HG03097 (cell line): ENCODE measurements at regions not wholly inside any gene's neighbourhood (a gene's known extent, or its start where the extent isn't known, plus 50 kb on each side); places are given as distances from the start of the nearest gene placed in this dataset.
A peak's percentile ranks its signal among the peaks of the same experiment; 100 is the strongest.

ENCODE experiments used
- ATAC-seq: cut with Tn5 transposase; IDR thresholded peaks from one replicate; pipeline ENCODE4 v1.9.1; 2021; ENCODE audit not compliant: unreplicated experiment, low FRiP score

DNA sequence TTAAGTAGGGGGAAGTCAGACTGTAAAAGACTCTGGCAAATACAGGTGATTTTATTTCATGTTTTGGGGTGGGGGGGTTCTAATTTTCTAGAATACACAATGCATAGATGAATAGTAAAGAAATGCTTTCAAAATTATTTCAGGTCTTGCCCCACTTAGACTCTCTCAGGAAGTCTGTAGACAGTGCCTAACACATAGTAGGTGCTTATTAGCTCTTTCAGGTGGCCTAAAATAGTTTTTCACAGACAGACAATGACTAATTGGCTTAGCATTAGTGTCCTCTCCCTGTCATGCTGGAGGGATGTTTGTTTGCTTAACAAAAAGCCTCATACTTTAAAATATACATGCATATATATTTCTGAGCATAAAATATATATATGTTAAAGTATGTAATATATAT, 366.0 kb downstream of the SOX9 start:
- no peak for ATAC-seq

DNA sequence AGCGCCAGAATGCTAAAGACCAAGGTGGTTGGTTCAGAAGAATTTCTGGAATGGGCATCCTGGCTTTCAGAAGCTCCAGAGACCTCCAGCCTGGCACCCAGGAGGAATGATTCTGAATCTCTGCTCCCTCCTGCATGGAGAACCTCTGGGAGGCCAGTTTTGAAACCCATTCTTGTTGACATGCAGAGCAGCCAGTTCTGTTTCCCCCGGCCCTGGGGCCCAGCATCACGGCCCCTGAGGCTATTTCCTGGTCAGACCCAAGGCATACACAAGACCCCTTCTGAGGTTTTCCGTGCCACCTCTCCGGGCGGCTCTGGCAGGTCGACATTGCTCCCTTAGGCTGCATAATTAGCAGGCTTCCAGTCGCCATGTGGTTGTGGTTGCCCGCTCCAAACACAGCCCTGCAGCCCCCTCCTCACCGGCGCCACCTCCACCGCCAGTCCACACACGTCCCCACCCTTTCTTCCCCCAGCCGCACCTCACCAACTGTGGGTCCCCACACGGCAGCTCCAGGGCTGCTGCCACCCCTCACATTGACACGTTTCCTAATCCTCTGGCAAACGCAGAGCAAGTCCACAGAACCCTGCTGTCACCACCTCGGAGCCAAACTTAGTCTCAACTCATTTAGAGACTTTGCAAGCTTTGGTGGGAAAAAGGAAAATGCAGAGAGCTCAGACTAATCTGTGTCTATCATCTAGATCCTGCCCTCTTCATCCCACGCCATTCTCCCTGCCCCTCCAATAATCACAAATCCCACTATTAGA, 367.1 kb downstream of the SOX9 start:
- no peak for ATAC-seq

DNA sequence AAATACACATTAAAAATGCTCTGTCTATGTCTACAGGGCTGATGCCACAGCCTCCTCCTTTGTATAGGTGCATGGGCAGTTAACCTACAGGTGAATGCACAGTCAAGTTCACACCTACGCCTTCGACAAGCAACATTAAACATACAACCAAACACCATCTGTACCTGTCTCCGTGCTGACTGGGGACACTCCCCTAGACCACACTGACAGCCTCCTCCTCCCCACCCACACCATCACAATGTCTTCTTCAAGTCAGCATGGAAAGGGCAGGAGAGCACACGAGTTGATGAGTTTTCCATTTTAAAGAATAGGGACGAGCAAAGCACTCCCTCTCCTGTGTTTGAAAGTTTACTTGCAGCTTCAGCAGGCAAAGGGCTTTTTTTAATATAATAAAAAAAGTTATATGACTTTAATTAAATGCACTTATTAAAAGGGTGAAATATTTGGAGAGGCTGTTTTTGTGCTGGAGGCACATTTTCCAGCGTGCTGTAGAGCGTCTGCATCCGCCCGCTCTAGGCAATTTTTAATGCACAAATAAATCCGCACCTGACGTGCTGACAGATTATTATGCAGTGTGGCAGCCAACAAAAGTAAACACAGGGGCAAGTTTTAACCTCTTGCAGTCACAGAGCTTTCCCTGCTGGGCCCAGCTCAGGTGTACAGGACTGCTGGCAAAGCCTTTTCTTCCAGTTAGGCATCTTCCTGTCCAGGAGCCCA, 367.9 kb downstream of the SOX9 start:
- no peak for ATAC-seq

DNA sequence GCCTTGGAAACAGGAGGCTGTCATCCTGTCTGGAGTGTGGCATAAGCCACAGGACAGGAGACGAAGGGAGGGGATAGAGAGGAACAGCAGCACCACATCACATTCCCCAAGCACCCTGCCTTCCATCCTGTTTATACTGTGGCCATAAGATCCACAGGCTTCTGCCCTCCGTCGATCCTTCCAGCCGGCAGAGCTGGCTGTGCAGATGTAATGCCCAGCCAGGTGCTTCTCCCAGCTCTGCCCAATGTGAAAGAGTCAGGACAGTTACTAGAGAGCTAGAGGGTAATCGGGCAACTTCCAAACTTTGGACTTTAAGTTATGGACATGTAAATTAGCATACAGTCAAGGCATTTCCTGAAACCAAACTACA, 368.4 kb downstream of the SOX9 start:
- no peak for ATAC-seq

DNA sequence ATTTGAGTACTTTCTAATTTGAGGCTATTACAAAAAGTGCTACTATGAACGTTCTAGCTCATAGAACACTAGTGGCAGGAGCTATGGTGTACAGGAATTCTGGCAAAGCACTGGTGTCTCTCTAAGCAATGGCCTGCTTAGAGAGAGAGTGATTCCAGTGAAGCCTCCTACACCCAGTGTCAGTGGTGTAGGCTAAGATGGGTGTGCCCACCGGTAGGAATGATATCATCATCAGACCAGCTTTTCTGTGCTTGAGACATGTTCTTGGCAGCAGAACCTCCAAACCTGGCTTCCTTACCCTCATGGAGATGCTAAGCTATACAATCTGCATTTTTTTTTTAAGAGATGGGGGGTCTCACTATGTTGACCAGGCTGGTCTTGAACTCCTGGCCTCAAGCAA, 370.3 kb downstream of the SOX9 start:
- no peak for ATAC-seq

DNA sequence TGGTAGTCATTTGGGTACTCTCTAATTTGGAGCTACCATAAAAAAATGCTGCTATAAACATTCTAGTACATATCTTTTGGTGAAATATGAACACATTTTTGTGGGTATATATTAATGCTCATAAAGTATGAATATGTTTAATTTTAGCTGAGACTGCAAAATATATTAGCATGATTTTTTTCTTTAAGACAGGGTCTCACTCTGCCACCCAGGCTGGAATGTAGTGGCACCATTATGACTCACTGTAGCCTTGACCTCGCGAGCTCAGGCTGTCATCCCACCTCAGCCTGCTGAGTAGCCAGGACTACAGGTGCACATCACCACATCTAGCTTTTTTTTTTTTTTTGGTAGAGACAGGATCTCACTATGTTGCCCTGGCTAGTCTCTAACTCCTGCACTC, 371.7 kb downstream of the SOX9 start:
- ATAC-seq = no peak

DNA sequence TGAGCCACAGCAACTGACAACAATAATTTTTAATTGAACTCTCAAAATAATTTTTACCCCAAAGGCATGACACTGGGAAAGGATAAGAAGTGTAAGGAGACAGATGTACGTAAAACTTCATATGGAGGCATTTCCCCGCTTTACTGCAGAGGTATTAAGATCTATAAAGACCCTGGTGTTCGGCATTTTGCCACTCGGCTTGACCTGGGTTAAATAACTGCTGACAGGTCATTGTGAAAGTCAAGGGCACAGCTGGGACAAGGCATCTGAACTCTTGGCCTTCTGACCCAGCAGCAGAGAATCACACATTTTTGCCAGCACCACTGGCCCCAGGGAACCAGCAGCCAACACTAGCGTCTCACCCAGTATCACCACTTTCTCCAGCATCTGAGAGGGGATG, 372.1 kb downstream of the SOX9 start:
- ATAC-seq = no peak

DNA sequence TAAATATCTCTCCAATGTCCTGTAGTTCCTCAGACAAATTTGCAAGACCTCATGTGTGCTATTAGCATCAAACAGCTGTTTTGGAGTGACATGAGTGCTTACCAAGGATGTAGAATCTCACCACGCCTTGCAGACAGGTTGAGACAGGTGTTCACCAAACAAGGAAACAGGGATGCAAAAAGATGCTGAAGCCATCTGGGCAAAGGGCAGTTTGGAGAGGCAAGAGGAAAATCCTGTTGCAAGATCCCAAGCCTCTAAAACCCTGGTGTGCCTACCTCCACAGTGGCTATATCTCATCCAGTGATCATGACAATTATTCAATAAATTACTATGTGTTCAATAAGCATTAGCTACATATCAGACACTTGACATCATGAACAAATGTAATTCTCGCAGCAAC, 373.7 kb downstream of the SOX9 start:
- no peak for ATAC-seq

DNA sequence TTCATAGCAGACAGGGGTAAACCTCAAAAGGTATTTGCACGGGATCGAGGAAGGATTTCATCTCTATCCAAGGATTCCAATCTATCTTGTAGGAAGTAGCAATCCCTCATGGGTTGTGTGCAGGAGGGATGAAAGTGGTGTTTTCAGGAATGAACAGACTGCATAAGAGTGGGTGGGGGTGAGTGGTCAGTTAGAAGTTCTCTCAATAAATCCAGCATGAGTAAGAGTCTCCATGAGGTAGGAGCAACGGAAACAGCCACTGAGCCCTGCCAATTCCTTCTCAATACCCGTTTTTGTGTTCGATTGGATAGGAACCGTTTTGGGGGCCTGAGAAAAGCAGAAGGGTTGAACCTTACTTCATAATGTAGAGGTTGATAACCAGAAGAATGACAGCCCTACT, 375.6 kb downstream of the SOX9 start:
- no peak for ATAC-seq

DNA sequence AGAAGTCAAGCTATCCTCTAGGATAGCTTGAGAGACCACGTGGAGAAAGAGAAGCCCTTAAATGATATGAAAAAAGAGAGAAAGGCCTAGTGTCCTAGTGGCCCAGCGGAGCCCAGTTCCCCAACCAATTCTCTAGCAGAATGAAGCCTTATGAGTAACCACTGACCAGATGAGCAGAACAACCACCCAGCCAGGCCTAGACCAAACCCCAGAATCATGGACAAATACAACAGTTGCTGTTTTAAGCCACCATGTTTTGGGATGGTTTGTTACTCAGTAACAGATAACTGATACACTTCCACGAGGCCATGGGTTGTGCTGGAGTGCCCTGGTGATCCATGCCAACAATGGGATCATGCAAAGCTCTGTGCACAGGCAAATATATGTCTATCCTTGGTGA, 377.1 kb downstream of the SOX9 start:
- no peak for ATAC-seq

DNA sequence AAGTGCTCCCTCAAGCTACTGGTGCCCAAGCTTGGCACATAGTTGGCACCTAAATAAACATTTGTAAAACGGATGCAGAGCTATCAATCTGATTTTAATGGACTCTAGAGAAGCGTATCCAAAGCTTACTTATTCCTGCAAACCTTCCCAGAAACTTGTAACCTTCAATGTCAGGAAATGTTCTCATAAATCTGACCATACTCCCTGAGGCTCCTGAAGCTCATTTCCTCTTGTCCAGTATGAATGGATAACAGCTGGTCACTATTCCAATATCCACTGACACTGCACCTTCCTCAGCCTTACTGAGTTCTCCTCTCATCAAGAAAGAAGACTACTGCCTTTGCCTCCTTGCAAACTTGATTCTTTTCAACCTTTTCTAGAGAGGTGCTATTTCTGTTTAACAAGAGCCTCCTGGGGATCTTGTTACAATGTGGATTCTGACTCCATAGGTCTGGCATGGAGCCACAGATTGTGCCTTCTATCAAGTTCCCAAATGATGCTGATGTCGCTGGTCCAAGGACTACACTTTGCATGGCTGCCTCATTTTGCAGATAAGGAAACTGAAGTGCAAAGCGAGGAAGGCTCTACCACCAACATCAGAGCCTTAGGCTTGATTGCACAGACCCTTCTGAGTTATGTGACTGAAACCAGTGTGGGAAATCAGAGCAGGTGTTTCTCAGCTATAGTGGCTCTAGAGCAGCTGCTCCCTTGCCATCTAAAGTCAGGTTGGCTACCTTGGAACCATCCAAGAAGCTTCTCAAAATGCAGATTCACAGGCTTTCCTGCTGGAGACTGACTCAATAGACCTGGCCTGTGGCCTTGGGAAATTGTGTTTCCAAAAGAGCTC, 377.8 kb downstream of the SOX9 start:
- no peak for ATAC-seq

DNA sequence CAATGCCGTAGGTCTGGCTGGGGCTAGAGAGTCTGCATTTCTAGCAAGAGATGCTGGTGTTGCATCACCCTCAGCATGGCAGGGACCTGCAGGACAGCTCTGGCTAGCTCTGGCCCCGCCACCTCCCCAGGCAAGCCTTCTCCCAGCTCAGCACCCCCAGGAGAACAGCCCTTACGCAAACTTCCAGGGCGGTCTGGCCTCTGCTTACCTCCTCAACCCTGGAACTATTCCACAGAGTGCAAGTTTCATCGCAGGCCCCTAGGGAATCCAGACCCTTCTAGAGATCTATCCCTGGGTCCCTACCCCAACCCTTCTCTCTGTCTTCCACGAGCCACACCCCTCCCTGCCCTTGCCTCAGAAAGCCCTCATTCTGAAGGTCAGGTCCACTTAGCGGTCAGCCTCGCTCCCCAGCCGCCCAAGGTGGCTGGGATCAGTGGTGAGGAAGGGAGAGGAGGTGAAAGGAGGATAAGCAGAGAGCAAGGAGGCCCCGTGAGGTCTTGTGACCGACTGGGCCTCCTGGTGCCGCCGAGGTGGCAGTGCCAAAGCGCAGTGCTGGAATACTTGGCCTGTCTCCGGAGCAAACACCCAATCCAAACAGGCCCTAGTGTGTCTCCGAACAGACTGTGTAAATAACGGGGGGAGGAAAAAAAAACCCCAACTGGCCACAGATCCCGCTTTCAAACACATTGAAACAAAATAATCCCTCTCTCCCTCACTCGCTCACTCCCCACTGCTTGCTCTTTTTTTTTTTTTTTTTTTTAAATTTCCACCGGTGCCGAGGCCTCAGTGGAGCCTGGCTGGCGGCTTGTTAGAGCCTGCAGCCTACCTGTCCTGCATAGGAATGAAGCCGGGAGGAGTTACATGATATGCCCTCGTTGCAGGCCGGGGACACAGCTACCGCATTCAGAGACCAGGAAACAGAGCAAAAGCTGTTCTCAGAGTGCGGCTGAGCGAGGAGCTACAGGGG, 380.9 kb downstream of the SOX9 start:
- no peak for ATAC-seq

DNA sequence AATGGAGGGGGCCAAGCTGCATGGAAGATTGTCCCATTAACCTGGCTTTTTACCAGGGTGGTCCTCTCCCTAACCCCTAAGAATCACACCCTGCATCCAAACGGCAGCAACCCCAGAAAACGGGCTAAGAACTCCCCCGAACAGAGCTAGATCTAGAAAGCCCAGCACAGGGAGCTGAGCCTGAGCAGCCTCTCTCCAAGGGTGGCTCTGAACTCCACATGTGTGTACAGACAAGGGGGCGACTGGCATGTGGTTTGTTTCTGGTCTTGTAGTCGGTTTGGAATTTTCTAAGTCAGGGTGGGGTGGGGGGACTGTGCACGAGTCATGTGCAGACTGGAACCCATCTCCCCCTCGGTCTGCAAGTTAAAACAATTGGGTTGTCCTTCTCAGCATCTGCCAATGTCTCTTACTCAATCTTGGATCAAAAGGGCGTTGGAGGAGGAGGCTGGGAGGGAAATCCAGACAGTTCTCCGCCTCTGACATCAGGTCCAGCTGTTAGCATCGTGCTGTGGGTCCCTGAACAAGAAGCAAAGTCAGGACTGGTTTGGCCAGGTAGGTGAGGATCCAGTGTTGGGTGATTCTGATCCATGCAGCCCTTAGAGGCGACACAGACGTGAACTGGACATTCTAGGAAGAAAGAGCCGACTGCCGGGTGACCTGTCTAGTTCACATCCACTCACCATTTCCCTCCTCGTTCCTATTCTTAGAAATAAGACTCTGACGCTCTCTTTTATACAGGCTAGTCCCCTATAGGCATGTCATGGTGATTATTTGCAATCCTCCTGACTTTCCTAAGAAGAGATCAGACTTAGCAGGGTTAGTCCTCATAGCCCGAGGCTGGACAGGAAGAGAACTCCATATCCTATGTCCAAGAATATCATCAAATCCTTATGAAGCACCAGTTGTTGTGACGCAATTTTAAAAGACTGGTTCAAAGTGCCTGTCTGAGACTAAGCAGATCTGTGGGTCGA, 381.8 kb downstream of the SOX9 start:
- ATAC-seq = no peak

DNA sequence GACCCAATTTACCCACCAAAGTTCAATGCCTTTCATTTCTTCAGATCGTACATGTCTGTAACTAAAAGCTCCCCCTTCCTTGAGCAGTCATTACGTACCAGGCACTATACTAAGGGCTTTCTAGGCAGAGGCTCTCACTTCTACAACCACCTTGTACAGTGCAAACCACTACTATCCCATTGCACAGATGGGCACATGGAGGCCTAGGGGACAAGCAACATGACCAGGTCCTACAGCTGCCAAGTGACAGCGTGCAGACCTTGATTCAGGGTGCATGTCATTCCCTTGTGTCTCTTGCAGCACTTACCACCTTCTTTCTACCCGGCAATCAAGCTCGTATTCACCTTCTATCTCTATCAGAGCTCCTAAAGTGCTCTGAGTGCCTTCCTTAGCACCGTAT, 382.7 kb downstream of the SOX9 start:
- no peak for ATAC-seq

DNA sequence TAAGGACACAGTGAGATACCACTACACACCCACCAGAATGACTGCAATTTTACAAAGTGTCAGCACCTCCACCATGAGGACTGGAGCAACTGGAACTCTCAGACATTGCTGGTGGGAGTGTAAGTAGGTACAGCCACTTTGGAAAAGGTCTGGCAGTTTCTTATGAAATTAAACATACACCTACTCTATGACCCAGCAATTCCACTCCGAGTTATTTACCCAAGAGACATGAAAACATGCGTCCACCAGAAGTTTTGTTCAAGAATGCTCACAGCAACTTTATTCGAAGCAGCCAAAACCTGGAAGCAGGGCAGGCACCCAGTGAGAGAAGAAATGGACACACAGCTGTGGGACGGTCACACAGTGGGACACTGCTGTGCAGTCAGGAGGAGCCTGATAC, 384.0 kb downstream of the SOX9 start:
- ATAC-seq = no peak

DNA sequence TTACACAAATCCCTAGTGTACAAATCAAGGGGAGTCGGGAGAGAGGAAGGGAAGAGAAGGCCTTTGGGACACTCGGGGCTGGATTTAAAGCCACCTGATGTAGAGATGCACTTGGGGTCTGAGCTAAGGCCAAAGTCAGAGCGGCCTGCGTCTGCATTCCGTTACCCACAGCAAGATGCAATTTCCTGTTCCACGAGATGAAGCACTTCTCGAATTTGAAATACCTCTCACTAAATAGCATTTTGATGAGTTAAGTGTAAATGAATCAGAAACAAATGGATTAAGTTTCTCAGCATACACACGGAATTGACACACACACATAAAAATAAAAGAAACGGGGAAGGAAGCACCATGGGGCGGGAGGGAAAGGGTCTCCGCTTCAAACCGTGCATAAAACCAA, 386.0 kb downstream of the SOX9 start:
- no peak for ATAC-seq

DNA sequence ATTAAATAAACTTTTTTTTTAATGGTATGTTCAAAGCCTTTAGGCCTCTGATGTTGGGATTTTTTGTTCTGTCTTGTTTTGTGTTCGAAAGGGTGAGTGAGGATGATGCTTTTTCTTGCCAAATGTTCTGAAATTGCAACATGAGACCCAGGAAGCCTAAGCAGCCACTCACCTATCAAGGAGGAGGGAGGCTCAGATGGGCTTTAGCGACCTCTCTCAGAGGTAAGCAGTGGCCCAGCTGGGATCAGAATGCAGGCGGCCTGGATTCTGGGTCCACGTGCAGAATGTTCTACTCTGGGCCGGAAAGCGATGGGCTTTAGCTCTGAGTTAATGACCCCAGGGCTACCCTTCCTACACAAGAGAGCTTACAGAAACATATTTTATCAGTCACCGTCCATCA, 386.6 kb downstream of the SOX9 start:
- ATAC-seq = no peak

DNA sequence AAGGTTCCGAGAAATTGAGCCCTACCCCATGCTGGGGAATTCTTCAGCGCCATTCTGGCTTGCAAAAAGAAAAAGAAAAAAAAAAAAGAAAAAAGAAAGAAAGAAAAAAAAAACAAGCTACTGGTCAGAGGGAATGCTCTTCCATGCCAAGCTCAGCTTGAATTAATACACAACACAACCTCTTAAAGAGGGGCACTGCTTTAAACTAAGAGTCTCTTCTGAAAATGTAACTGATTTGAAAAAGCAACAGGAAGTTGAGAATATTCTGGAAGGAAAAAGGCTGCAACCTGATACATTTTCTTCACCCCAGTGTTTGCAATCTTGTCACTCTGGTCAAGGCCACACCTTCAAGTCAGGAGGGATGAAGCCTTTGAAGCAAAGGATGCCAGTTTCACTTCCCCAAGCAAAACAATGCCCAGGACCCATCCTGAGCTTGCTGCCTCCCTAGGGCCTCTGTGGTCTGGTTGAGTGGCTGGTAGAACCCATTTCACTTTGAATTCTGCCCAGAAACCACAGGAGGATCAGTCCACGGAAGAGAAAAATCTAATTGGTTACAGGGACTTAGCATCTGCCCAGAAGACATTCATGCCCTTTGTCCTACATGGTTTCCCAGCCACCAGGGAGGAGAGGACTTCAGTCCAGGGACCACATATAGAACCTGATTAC, 389.7 kb downstream of the SOX9 start:
- peak; percentile 86 for ATAC-seq

DNA sequence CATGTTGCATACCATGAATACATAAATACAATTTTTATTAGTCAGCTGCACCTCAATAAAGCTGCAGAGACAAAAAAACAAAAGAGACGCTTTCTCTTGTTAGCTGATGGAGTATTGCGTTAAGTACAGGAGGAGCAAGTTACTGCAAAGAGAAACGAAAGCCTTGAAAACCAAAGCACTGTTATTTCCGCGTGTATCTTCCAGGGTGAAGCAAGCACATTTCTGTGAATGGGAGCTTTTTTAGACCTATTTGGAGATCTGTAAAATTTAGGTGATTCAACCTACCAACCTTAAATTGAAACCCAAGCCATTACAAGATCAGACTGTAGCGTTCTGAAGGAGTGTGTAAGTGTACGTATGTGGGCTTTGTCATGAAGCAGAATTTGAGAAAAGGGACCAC, 390.4 kb downstream of the SOX9 start:
- ATAC-seq = no peak
